Esophagus squamous epithelium (tissue), 4 donors: ENCODE measurements at regions not wholly inside any gene's neighbourhood (a gene's known extent, or its start where the extent isn't known, plus 50 kb on each side); places are given as distances from the start of the nearest gene placed in this dataset.

Experiments used
- CTCF ChIP-seq, 6 experiments: fragments of 450-650 bp in 4 of 6; fragments of 200-600 bp in 2 of 6; sonication (generic) in 2 of 6; IDR thresholded peaks; one replicate each; pipeline ENCODE4 v1.5.1; 2016 to 2019; ENCODE audit warnings: antibody characterized with exemption in 6 of 6, mild to moderate bottlenecking in 4 of 6, moderate library complexity in 4 of 6
- POLR2A ChIP-seq, 4 donors: fragments of 450-650 bp; IDR thresholded peaks; one replicate each; pipeline ENCODE4 v1.6.1; 2017; ENCODE audit warnings: antibody characterized with exemption in 4 of 4, mild to moderate bottlenecking in 4 of 4, moderate library complexity in 3 of 4

- TF ChIP-seq POLR2A (IDR thresholded peaks at IDR 0.05) (no peak), CTCF (IDR thresholded peaks at IDR 0.05) (peak in 2 of 6 experiments; percentile 4 to 9)
These were observed 90.0 kb downstream of the GLUL start for GRCh38 chr1:182301467-182302198.
